ENCODE measurements at regions not wholly inside any gene's neighbourhood (a gene's known extent, or its start where the extent isn't known, plus 50 kb on each side); places are given as distances from the start of the nearest gene placed in this dataset.

GRCh38 chr2:144983107-144983506 is 463.2 kb upstream of the ZEB2 start:
- no peaks in the 10 kb centered on the region for H3K27me3 Mint-ChIP-seq
- H3K9me3 ChIP-seq (ENCODE audit: control extremely low read depth in 1 of 3, control insufficient read depth in 2 of 3, insufficient read depth in 1 of 3, low read length in 2 of 3) = peaks cover 0 to 13% (median 6%) of the 10 kb centered on the region in 3 donors
- no peaks in the 10 kb centered on the region for H3K4me1 Mint-ChIP-seq
- H3K9ac ChIP-seq (ENCODE audit: low read length) = no peak overlapping the region
- no peak overlapping the region for H2AFZ ChIP-seq (ENCODE audit: insufficient read depth, low read depth, low read length, poor library complexity, severe bottlenecking)
- H3K27ac Mint-ChIP-seq = no peak overlapping the region
- no peak overlapping the region for H3K4me3 ChIP-seq (ENCODE audit: control extremely low read depth in 1 of 5, extremely low read depth in 1 of 5, insufficient read depth in 1 of 5, low read depth in 2 of 5, low read length in 4 of 5)
- H3K27ac ChIP-seq (ENCODE audit: low read length in 2 of 2) = no peak overlapping the region
- H3K9me3 Mint-ChIP-seq (ENCODE audit: insufficient read depth) = peaks cover 15% of the 10 kb centered on the region
- POLR2A ChIA-PET = no interaction called here
- 100% methylated on average over 2 of the region's 2 CpGs for WGBS (ENCODE audit: insufficient coverage)
- no peak overlapping the region for H3K4me2 ChIP-seq (replicated peaks; ENCODE audit: low read depth, low read length, poor library complexity, severe bottlenecking)
- ATAC-seq (ENCODE audit: low read depth) = no peak
- no peaks in the 10 kb centered on the region for H3K4me1 ChIP-seq (ENCODE audit: control insufficient read depth in 2 of 2, insufficient read depth in 2 of 2, low read length in 2 of 2)
- intact Hi-C loops (cut with micrococcal nuclease) = no loop called here
- H3K36me3 ChIP-seq (replicated peaks in 1 of 2; ENCODE audit: control extremely low read depth in 1 of 2, control insufficient read depth in 1 of 2, extremely low read depth in 1 of 2, insufficient read depth in 2 of 2, low read length in 1 of 2) = no peaks in the 10 kb centered on the region
- no peak overlapping the region for H3K4me3 Mint-ChIP-seq
- H3K79me2 ChIP-seq (ENCODE audit: control insufficient read depth, insufficient read depth, low read length) = no peaks in the 10 kb centered on the region
- H4K20me1 ChIP-seq (ENCODE audit: control insufficient read depth, insufficient read depth, low read length, poor library complexity, severe bottlenecking) = no peaks in the 10 kb centered on the region
- TF ChIP-seq EZH2 (IDR thresholded peaks at IDR 0.05; ENCODE audit: borderline replicate concordance, insufficient read depth, low read depth, low read length, poor library complexity, severe bottlenecking) (no peak), CTCF (IDR thresholded peaks at IDR 0.05) (no peak)
- no peaks in the 10 kb centered on the region for H3K27me3 ChIP-seq (replicated peaks in 1 of 4; ENCODE audit: control extremely low read depth in 1 of 4, control insufficient read depth in 3 of 4, insufficient read depth in 4 of 4, low read length in 3 of 4)
- DNase-seq = no peak
- CTCF ChIA-PET = no interaction called here

- CTCF ChIA-PET = no interaction called here
- H2AFZ ChIP-seq (ENCODE audit: insufficient read depth, low read depth, low read length, poor library complexity, severe bottlenecking) = no peak overlapping the region
Measured at GRCh38 chr2:144982481-144982880, 462.6 kb upstream of the ZEB2 start.

More at GRCh38 chr2:144982481-144982880, 462.6 kb upstream of the ZEB2 start:
- Histone ChIP-seq H3K79me2 (ENCODE audit: control insufficient read depth, insufficient read depth, low read length) (no peaks in the 10 kb centered on the region), H3K9ac (ENCODE audit: low read length) (no peak overlapping the region), H3K36me3 (replicated peaks in 1 of 2; ENCODE audit: control extremely low read depth in 1 of 2, control insufficient read depth in 1 of 2, extremely low read depth in 1 of 2, insufficient read depth in 2 of 2, low read length in 1 of 2) (no peaks in the 10 kb centered on the region), H3K27ac (ENCODE audit: low read length in 2 of 2) (no peak overlapping the region), H3K4me1 (ENCODE audit: control insufficient read depth in 2 of 2, insufficient read depth in 2 of 2, low read length in 2 of 2) (no peaks in the 10 kb centered on the region), H4K20me1 (ENCODE audit: control insufficient read depth, insufficient read depth, low read length, poor library complexity, severe bottlenecking) (no peaks in the 10 kb centered on the region), H3K9me3 (ENCODE audit: control extremely low read depth in 1 of 3, control insufficient read depth in 2 of 3, insufficient read depth in 1 of 3, low read length in 2 of 3) (peaks cover 0 to 13% (median 6%) of the 10 kb centered on the region in 3 donors), H3K27me3 (replicated peaks in 1 of 4; ENCODE audit: control extremely low read depth in 1 of 4, control insufficient read depth in 3 of 4, insufficient read depth in 4 of 4, low read length in 3 of 4) (no peaks in the 10 kb centered on the region), H3K4me2 (replicated peaks; ENCODE audit: low read depth, low read length, poor library complexity, severe bottlenecking) (no peak overlapping the region), H3K4me3 (ENCODE audit: control extremely low read depth in 1 of 5, extremely low read depth in 1 of 5, insufficient read depth in 1 of 5, low read depth in 2 of 5, low read length in 4 of 5) (no peak overlapping the region)
- Mint-ChIP-seq H3K4me3 (no peak overlapping the region), H3K27me3 (no peaks in the 10 kb centered on the region), H3K9me3 (ENCODE audit: insufficient read depth) (peaks cover 15% of the 10 kb centered on the region), H3K27ac (no peak overlapping the region), H3K4me1 (no peaks in the 10 kb centered on the region)
- no peak for DNase-seq
- POLR2A ChIA-PET = no interaction called here
- no peak for TF ChIP-seq EZH2 (IDR thresholded peaks at IDR 0.05; ENCODE audit: borderline replicate concordance, insufficient read depth, low read depth, low read length, poor library complexity, severe bottlenecking)
- no peak for TF ChIP-seq CTCF (IDR thresholded peaks at IDR 0.05)
- ATAC-seq (ENCODE audit: low read depth) = no peak
- intact Hi-C loops (cut with micrococcal nuclease) = no loop called here
- no CpG with 5 or more reads among the region's 2 CpGs for WGBS (ENCODE audit: insufficient coverage)
